LNCaP clone FGC (cell line): ENCODE measurements at regions not wholly inside any gene's neighbourhood (a gene's known extent, or its start where the extent isn't known, plus 50 kb on each side); places are given as distances from the start of the nearest gene placed in this dataset.

Experiments used
- DNase-seq: peaks from one replicate; pipeline ENCODE4 v3.0.0-alpha.2; 2011; ENCODE audit warnings: low read depth
- H3K4me3 ChIP-seq: 2 replicates; pipeline ENCODE4 v1.5.1; 2011; ENCODE audit warnings: mild to moderate bottlenecking, low read depth, low read length, control low read depth
- CTCF ChIP-seq: IDR thresholded peaks from 2 replicates; pipeline ENCODE4 v1.5.1; 2012; ENCODE audit warnings: mild to moderate bottlenecking; ENCODE audit not compliant: control insufficient read depth, insufficient read depth; ENCODE audit errors: extremely low read depth

- H3K4me3 ChIP-seq, result no peak overlapping the region
- TF ChIP-seq CTCF, result no peak
- DNase-seq, result no peak
These were observed 128.6 kb upstream of the HDAC4 start for GRCh38 chr2:239529313-239530015.

GRCh38 chr2:239528883-239529282 is 128.1 kb upstream of the HDAC4 start:
- H3K4me3 ChIP-seq, result no peak overlapping the region
- TF ChIP-seq CTCF, result no peak
- no peak for DNase-seq

- DNase-seq, result no peak
- no peak for TF ChIP-seq CTCF
- H3K4me3 ChIP-seq, result no peak overlapping the region
These were observed 127.3 kb upstream of the HDAC4 start for GRCh38 chr2:239528146-239528545.

GRCh38 chr2:239526666-239527415 is 126.0 kb upstream of the HDAC4 start:
- no peak for DNase-seq
- H3K4me3 ChIP-seq, result no peak overlapping the region
- no peak for TF ChIP-seq CTCF

GRCh38 chr2:239526038-239526437 is 125.2 kb upstream of the HDAC4 start:
- no peak overlapping the region for H3K4me3 ChIP-seq
- no peak for DNase-seq
- TF ChIP-seq CTCF, result no peak

GRCh38 chr2:239523954-239524330 is 123.1 kb upstream of the HDAC4 start:
- H3K4me3 ChIP-seq, result no peak overlapping the region
- no peak for DNase-seq
- TF ChIP-seq CTCF, result no peak
